Upper lobe of right lung (tissue), 1 donor: ENCODE measurements at regions not wholly inside any gene's neighbourhood (a gene's known extent, or its start where the extent isn't known, plus 50 kb on each side); places are given as distances from the start of the nearest gene placed in this dataset.

Experiments used
- ATAC-seq: fragments of 200-7000 bp; cut with Tn5 transposase; one replicate; pipeline ENCODE4 v1.9.1; 2020; ENCODE audit warnings: mild to moderate bottlenecking, moderate library complexity
- DNase-seq: peaks from one replicate; pipeline ENCODE4 v3.0.0-alpha.2; 2020
- H3K27ac ChIP-seq: fragments of 200-600 bp; one replicate; pipeline ENCODE4 v1.8.0; 2022
- H3K27me3 ChIP-seq: fragments of 200-600 bp; one replicate; pipeline ENCODE4 v1.8.0; 2022; ENCODE audit warnings: mild to moderate bottlenecking
- H3K36me3 ChIP-seq: fragments of 200-600 bp; one replicate; pipeline ENCODE4 v1.8.0; 2022
- H3K4me1 ChIP-seq: fragments of 200-600 bp; one replicate; pipeline ENCODE4 v1.8.0; 2022
- H3K4me3 ChIP-seq: fragments of 200-600 bp; one replicate; pipeline ENCODE4 v1.8.0; 2022; ENCODE audit warnings: mild to moderate bottlenecking
- H3K9me3 ChIP-seq: fragments of 200-600 bp; one replicate; pipeline ENCODE4 v1.8.0; 2022
- intact Hi-C: fragments of 100-400 bp; cut with DNase I; formaldehyde crosslinking; loops from one replicate; pipeline ENCODE4 v1.11.0; 2022
- TF ChIP-seq, protein P1 (sequence below): fragments of 200-600 bp; IDR thresholded peaks from one replicate; pipeline ENCODE4 v1.8.0; 2022; ENCODE audit warnings: antibody characterized with exemption
- donor health status: DM: no; HTN: yes; CAD: no; lungs with severe emphysema.

DNA sequence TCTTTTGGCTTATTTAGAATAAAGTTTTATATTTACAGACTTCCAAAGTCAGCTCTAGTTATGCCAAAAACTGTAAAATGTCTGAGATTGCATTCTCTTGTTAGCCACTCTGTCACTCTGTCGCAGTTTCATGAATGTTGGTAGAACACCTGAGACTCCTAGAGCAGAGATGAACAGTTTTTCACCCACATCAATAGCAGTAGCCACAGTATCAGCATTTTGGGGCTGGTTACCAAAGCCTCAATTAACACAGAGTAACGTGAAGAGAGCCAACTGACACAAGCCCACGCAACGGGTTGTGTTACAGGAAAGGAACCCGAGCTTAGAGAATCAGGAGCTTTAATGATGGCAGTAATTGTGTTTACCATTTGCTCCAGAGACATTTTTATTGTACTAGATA, 443.0 kb upstream of the SLC39A10 start:
- Histone ChIP-seq H3K4me1 (no peaks in the 10 kb centered on the region), H3K9me3 (no peaks in the 10 kb centered on the region), H3K27ac (no peak overlapping the region), H3K4me3 (no peak overlapping the region), H3K27me3 (no peaks in the 10 kb centered on the region), H3K36me3 (no peaks in the 10 kb centered on the region)
- DNase-seq (no peak), ATAC-seq (no peak)
- TF ChIP-seq, protein P1, sequence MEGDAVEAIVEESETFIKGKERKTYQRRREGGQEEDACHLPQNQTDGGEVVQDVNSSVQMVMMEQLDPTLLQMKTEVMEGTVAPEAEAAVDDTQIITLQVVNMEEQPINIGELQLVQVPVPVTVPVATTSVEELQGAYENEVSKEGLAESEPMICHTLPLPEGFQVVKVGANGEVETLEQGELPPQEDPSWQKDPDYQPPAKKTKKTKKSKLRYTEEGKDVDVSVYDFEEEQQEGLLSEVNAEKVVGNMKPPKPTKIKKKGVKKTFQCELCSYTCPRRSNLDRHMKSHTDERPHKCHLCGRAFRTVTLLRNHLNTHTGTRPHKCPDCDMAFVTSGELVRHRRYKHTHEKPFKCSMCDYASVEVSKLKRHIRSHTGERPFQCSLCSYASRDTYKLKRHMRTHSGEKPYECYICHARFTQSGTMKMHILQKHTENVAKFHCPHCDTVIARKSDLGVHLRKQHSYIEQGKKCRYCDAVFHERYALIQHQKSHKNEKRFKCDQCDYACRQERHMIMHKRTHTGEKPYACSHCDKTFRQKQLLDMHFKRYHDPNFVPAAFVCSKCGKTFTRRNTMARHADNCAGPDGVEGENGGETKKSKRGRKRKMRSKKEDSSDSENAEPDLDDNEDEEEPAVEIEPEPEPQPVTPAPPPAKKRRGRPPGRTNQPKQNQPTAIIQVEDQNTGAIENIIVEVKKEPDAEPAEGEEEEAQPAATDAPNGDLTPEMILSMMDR: no peak
- intact Hi-C loops: no loop called here

DNA sequence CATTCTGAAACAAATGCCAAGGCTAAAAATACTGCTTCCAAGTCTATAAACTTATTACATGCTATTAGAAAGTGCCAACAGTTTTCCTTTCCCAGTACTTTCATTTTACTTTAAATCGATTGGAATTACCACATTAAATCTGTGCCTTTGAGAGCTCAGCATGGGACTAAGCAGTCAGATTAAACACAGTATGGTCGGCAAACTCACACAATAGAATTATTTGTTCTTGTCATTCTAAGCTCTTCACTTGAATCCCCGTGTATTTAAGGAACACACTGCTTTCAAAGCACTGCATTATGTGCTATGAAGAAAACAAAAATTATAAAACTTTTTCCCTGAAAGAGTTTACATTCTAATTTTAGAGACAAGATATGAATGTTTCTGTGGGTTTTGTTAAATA, 444.4 kb upstream of the SLC39A10 start:
- ATAC-seq: no peak
- TF ChIP-seq, protein P1: no peak
- no peak for DNase-seq

DNA sequence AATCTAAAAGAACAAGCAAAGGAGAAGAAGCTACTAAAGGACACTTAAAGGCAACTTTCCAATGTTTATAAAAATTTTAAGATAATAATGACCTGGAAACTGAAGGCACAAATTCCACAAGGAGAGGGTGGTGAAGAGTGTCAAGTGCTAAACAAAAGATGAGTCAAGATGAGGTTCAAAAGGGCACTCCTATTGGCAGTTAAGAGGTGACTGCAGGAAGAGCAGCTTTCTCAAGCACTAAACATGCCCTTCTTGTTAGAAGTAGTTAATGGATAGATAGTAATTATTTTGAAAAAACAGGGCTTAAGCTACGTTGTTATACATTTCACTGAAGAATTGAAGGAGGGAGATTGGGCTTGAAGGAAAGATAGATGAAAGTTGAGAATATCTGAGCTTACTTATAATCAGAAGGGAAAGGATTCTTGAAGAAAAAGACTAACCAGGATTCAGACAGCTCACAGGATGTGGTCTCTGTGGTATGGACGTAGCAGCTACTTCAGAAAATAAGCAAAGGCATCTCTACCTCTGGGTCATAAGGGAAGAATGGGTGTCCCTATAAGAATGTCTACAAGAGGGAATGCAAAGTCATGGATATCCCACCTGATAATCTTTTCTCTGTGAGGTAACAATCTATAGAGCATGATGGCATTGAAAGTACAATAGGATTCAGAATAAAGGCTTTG, 454.7 kb upstream of the SLC39A10 start:
- no peak overlapping the region for H3K27ac ChIP-seq
- intact Hi-C loops: no loop called here
- DNase-seq: no peak
- ATAC-seq: no peak
- H3K36me3 ChIP-seq: no peaks in the 10 kb centered on the region
- H3K4me1 ChIP-seq: no peaks in the 10 kb centered on the region
- H3K9me3 ChIP-seq: no peaks in the 10 kb centered on the region
- TF ChIP-seq, protein P1: no peak
- no peak overlapping the region for H3K4me3 ChIP-seq
- no peaks in the 10 kb centered on the region for H3K27me3 ChIP-seq

More for the DNA sequence above, 444.4 kb upstream of the SLC39A10 start:
- H3K27ac ChIP-seq: no peak overlapping the region
- intact Hi-C loops: no loop called here
- no peaks in the 10 kb centered on the region for H3K4me1 ChIP-seq
- H3K9me3 ChIP-seq: no peaks in the 10 kb centered on the region
- no peak overlapping the region for H3K4me3 ChIP-seq
- no peaks in the 10 kb centered on the region for H3K36me3 ChIP-seq
- H3K27me3 ChIP-seq: no peaks in the 10 kb centered on the region

DNA sequence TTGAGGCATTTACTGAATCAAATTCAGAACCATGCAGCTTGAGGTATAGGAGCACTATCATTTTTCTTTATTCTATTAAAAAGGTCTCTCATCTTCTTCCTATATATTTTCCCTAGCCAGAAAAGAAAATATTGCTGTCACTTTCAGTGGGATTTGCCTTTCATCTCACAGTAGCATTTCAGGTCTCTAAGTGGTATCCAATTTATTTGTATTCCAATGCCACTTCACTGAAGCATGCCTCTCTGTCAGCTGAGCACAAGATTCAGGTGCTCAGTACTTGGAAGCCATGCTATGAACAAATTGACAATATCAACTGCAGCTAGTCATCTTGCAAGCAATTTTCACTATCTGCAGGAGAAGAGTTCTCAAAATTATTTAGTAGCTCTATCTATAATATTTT, 457.2 kb upstream of the SLC39A10 start:
- DNase-seq: no peak
- Histone ChIP-seq H3K36me3 (no peaks in the 10 kb centered on the region), H3K27me3 (no peaks in the 10 kb centered on the region), H3K27ac (no peak overlapping the region), H3K9me3 (no peaks in the 10 kb centered on the region), H3K4me3 (no peak overlapping the region), H3K4me1 (no peaks in the 10 kb centered on the region)
- ATAC-seq: no peak
- intact Hi-C loops: no loop called here
- TF ChIP-seq, protein P1: no peak

DNA sequence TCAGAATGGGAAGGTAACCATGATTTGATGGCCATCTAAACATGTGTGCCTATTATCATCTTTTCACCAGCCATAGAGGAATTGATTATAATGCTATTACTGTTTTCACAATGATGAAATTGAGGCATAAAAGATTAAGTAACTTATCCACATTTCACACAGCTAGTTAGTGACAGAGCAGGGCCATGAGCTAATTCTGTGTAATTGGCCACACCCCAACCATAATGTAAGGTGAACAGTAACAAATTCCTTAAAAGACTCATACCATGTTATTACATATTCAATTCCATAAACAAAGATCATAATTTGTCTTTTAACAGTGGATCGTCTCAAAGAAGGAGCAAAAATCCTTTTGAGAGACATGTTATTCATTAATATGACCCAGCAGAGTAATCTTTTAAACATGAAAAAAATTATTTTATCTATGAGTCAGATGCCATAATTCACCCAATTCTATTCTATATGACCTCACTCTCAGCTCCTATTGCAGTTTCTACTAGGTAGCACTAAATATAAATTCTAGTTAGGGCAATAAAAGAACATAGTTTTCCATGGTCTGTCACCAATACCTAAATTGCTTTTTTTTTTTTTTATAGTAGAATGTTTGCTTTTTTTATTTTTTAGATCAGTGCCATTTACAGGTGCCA, 475.8 kb upstream of the SLC39A10 start:
- DNase-seq (no peak), ATAC-seq (no peak)
- intact Hi-C loops: no loop called here
- TF ChIP-seq, protein P1: no peak
- Histone ChIP-seq H3K4me3 (no peak overlapping the region), H3K27ac (no peak overlapping the region), H3K36me3 (no peaks in the 10 kb centered on the region), H3K4me1 (no peaks in the 10 kb centered on the region), H3K27me3 (no peaks in the 10 kb centered on the region), H3K9me3 (no peaks in the 10 kb centered on the region)
